ENCODE measurements at regions not wholly inside any gene's neighbourhood (a gene's known extent, or its start where the extent isn't known, plus 50 kb on each side); places are given as distances from the start of the nearest gene placed in this dataset.

DNA sequence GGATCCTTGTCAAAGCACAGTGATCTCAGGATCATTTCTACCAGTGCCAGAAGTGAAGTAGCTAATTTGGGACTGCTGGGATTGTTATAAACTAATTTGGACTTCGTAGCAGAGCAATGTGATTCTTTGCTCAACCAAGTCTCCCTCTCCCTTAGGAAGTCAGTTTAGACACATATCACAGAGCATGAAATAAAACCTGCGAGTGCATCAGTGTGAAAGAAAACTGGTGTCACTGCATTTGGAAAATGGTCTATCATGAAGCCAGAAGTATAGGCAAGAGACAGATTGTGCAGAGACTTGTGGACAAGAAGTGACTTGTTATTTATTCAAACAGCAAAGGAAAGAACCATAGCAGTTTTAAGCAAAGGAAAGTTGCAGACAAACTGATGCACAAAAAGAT lies 560.5 kb upstream of the NRG3 start:
- TF ChIP-seq ZNF331 (CRISPR knock-in tag; IDR thresholded peaks at IDR 0.05) (no peak), ZNF780A (CRISPR knock-in tag; IDR thresholded peaks at IDR 0.05) (no peak), ZNF460 (CRISPR knock-in tag; IDR thresholded peaks at IDR 0.05; ENCODE audit: borderline replicate concordance) (no peak), ZSCAN31 (CRISPR knock-in tag; IDR thresholded peaks at IDR 0.05; ENCODE audit: low read depth) (no peak), ZNF251 (CRISPR knock-in tag; IDR thresholded peaks at IDR 0.05) (no peak), EP300 (IDR thresholded peaks at IDR 0.05; ENCODE audit: low read depth in 2 of 2, low read length in 2 of 2) (no peak), EP300 (CRISPR knock-in tag; IDR thresholded peaks at IDR 0.05; ENCODE audit: borderline replicate concordance) (no peak), ZNF83 (CRISPR knock-in tag; IDR thresholded peaks at IDR 0.05; ENCODE audit: borderline replicate concordance) (no peak)
- TF ChIP-seq, protein P1, sequence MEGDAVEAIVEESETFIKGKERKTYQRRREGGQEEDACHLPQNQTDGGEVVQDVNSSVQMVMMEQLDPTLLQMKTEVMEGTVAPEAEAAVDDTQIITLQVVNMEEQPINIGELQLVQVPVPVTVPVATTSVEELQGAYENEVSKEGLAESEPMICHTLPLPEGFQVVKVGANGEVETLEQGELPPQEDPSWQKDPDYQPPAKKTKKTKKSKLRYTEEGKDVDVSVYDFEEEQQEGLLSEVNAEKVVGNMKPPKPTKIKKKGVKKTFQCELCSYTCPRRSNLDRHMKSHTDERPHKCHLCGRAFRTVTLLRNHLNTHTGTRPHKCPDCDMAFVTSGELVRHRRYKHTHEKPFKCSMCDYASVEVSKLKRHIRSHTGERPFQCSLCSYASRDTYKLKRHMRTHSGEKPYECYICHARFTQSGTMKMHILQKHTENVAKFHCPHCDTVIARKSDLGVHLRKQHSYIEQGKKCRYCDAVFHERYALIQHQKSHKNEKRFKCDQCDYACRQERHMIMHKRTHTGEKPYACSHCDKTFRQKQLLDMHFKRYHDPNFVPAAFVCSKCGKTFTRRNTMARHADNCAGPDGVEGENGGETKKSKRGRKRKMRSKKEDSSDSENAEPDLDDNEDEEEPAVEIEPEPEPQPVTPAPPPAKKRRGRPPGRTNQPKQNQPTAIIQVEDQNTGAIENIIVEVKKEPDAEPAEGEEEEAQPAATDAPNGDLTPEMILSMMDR (CRISPR knock-in tag; IDR thresholded peaks at IDR 0.05): no peak
- TF ChIP-seq, protein P2, sequence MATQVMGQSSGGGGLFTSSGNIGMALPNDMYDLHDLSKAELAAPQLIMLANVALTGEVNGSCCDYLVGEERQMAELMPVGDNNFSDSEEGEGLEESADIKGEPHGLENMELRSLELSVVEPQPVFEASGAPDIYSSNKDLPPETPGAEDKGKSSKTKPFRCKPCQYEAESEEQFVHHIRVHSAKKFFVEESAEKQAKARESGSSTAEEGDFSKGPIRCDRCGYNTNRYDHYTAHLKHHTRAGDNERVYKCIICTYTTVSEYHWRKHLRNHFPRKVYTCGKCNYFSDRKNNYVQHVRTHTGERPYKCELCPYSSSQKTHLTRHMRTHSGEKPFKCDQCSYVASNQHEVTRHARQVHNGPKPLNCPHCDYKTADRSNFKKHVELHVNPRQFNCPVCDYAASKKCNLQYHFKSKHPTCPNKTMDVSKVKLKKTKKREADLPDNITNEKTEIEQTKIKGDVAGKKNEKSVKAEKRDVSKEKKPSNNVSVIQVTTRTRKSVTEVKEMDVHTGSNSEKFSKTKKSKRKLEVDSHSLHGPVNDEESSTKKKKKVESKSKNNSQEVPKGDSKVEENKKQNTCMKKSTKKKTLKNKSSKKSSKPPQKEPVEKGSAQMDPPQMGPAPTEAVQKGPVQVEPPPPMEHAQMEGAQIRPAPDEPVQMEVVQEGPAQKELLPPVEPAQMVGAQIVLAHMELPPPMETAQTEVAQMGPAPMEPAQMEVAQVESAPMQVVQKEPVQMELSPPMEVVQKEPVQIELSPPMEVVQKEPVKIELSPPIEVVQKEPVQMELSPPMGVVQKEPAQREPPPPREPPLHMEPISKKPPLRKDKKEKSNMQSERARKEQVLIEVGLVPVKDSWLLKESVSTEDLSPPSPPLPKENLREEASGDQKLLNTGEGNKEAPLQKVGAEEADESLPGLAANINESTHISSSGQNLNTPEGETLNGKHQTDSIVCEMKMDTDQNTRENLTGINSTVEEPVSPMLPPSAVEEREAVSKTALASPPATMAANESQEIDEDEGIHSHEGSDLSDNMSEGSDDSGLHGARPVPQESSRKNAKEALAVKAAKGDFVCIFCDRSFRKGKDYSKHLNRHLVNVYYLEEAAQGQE (IDR thresholded peaks at IDR 0.05; ENCODE audit: borderline replicate concordance in 1 of 2, low read depth in 1 of 2, low read length in 2 of 2): no peak

Data from HepG2 (cell line).